Fibroblast of upper back skin (primary cell): ENCODE measurements at regions not wholly inside any gene's neighbourhood (a gene's known extent, or its start where the extent isn't known, plus 50 kb on each side); places are given as distances from the start of the nearest gene placed in this dataset.

ENCODE experiments used
- DNase-seq: peaks from one replicate; pipeline ENCODE4 v3.0.0-alpha.2; 2013

DNA sequence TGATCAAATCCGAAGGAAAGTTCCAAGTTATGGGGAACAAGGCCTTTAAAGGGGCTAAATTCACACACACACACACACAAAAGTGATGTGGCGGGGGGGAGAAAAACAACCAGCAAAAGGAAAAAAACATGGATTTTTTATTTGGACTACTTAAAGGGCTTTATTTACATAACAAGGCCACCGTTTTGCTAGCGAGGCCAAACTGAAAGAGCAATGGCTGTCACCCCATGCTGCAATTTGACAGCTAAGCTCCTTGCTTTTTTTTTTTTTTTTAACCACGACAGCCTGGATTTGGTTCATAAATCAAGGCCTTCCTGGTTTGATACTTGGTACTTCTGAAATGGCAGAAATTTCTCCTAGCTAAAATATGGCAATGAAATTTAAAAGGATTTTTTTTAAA is 99.6 kb upstream of the PTCHD1 start:
- no peak for DNase-seq

DNA sequence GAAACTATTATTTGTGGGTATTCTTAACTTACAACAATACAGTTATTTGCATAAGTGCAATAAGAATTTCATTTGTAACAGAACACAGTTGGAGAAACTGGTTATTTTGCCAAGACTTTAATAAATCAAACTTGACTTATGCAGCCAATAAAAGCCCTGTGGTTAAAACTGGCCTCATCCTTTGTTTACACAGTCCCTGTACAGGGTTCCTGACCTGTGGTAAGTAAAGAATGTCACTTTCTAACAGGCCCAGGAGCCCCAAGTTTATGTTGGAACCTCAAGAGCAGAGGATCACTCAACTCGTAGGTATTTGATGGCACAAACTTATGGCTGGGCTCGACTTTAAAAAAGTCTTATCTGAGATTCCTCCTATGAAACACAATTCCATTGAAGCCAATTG is 88.6 kb upstream of the PTCHD1 start:
- peak; percentile 6 for DNase-seq

DNA sequence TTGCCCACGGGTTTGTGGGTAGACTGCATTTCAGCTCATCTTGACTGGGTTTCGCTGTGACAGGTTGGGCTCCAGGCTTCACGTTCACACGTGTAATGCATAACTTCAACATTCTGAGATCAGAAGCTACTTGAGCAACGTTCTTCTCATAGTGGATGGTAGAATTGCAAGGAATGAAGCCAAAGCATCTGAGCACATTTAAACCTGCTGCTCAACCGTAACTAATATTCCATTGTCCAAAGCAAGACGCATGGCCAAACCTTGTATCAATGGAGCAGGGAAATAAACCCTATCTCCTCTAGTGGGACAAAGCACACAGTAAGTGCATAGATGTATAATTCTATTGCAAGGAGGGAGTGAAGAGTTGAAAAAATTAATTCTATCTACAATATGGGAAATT is 86.5 kb upstream of the PTCHD1 start:
- DNase-seq, result no peak

DNA sequence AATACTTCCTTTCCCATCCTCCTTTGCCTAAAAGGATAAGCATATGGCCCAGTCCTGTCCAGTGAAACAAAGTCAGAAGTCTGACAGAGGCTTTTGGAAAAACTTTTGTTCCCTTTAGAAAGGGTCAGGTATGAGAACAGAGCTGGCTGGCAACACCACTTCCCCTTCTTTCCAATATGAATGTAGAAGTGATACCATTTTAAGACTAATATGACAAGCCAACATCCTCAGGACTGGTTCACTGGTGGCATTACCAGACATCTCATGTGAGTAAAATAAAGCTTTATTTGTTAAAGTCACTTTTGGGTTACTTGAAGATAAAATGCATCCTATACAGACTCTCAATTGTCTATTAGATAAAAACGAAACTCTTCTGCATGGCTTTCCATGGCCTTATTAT is 83.6 kb upstream of the PTCHD1 start:
- no peak for DNase-seq

- DNase-seq, result no peak
Observed at GRCh38 chrX:23263892-23264291, 70.8 kb upstream of the PTCHD1 start.

- DNase-seq, result no peak
Observed at GRCh38 chrX:23269923-23270322, 64.7 kb upstream of the PTCHD1 start.

DNA sequence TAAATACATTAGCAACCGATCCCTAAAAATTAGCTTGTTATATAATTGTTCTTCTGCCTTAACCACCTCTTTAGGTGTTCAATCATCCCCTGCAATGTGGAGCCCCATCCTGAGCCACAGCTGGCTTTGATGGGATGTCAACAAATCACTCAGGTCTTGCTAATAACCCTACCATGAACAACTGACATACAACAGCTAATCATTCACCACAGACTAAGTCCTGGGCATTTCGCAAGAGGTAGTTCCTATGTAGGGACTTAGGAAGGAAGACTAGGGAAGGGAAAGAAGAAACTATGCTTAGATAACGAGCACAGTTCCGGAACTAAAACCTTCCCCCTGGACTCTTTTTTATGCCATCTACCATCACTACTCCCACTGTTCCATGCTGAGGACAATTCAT is 63.6 kb upstream of the PTCHD1 start:
- no peak for DNase-seq

DNA sequence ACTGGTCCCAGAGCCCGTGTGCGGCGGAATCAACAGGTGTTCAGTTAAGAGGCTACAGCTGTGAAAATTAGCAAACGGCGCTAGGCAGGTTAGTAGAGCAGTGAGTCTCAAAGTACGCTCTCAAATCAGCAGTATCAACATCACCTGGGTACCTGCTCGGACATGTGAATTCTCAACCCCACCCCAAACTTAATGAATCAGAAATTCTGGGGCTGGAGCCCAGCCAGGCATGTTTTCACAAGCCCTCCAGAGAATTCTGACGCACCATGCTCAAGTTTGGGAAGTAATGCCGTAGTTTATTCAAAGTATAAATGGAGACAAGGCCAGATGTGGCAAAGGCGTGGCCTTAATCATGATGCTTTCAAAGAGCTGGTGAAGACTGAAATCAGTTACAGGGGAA is 58.2 kb upstream of the PTCHD1 start:
- DNase-seq, result no peak
